SK-N-SH (cell line): ENCODE measurements at regions not wholly inside any gene's neighbourhood (a gene's known extent, or its start where the extent isn't known, plus 50 kb on each side); places are given as distances from the start of the nearest gene placed in this dataset.

Experiments
- EZH2phosphoT487 ChIP-seq: fragments of 200-600 bp; sonication (generic); IDR thresholded peaks from 2 replicates; pipeline ENCODE4 v1.6.1; 2017; ENCODE audit warnings: low read depth, mixed run types, mild to moderate bottlenecking, antibody characterized with exemption, moderate library complexity, borderline replicate concordance
- GATA2 ChIP-seq: sonication (generic); formaldehyde crosslinking; IDR thresholded peaks from 2 replicates; pipeline ENCODE4 v1.5.0; 2020; ENCODE audit warnings: mild to moderate bottlenecking, missing genetic modification reagents
- MEF2A ChIP-seq: IDR thresholded peaks from 2 replicates; pipeline ENCODE4 v1.4.0; 2012; ENCODE audit warnings: low read depth, borderline replicate concordance
- MXI1 ChIP-seq: IDR thresholded peaks from 2 replicates; pipeline ENCODE4 v1.6.1; 2012; ENCODE audit warnings: mild to moderate bottlenecking, low read depth, low read length, improper control_type of control experiment
- POLR2AphosphoS5 ChIP-seq: IDR thresholded peaks from 2 replicates; pipeline ENCODE4 v1.6.1; 2012; ENCODE audit warnings: low read depth, low read length
- RAD21 ChIP-seq: IDR thresholded peaks from 2 replicates; pipeline ENCODE4 v1.6.1; 2012; ENCODE audit warnings: mild to moderate bottlenecking, low read length
- SIN3A ChIP-seq: IDR thresholded peaks from 2 replicates; pipeline ENCODE4 v1.6.1; 2012; ENCODE audit warnings: low read depth, mild to moderate bottlenecking, low read length, moderate library complexity, borderline replicate concordance
- USF2 ChIP-seq: fragments of 150-350 bp; IDR thresholded peaks from 2 replicates; pipeline ENCODE4 v1.6.1; 2017; ENCODE audit warnings: antibody characterized with exemption, low read length, low read depth, borderline replicate concordance
- YY1 ChIP-seq: IDR thresholded peaks from 2 replicates; pipeline ENCODE4 v1.4.0; 2012; ENCODE audit warnings: low read depth, mild to moderate bottlenecking
- TF ChIP-seq, protein P1 (sequence below): fragments of 200-600 bp; sonication (generic); IDR thresholded peaks from 2 replicates; pipeline ENCODE4 v1.6.1; 2017; ENCODE audit warnings: antibody characterized with exemption, mild to moderate bottlenecking, moderate library complexity
- TF ChIP-seq, protein P2 (sequence below): IDR thresholded peaks from 2 replicates; pipeline ENCODE4 v1.6.1; 2012; ENCODE audit warnings: mild to moderate bottlenecking, low read depth, low read length, moderate library complexity
- TF ChIP-seq, protein P3 (sequence below): IDR thresholded peaks from 2 replicates; pipeline ENCODE4 v1.4.0; 2012; ENCODE audit warnings: low read depth, borderline replicate concordance

GRCh38 chr3:109396806-109397205 is 59.5 kb upstream of the DPPA4 start:
- TF ChIP-seq, protein P1, sequence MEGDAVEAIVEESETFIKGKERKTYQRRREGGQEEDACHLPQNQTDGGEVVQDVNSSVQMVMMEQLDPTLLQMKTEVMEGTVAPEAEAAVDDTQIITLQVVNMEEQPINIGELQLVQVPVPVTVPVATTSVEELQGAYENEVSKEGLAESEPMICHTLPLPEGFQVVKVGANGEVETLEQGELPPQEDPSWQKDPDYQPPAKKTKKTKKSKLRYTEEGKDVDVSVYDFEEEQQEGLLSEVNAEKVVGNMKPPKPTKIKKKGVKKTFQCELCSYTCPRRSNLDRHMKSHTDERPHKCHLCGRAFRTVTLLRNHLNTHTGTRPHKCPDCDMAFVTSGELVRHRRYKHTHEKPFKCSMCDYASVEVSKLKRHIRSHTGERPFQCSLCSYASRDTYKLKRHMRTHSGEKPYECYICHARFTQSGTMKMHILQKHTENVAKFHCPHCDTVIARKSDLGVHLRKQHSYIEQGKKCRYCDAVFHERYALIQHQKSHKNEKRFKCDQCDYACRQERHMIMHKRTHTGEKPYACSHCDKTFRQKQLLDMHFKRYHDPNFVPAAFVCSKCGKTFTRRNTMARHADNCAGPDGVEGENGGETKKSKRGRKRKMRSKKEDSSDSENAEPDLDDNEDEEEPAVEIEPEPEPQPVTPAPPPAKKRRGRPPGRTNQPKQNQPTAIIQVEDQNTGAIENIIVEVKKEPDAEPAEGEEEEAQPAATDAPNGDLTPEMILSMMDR = no peak
- no peak for TF ChIP-seq SIN3A
- no peak for TF ChIP-seq MXI1
- no peak for TF ChIP-seq GATA2
- TF ChIP-seq, protein P2, sequence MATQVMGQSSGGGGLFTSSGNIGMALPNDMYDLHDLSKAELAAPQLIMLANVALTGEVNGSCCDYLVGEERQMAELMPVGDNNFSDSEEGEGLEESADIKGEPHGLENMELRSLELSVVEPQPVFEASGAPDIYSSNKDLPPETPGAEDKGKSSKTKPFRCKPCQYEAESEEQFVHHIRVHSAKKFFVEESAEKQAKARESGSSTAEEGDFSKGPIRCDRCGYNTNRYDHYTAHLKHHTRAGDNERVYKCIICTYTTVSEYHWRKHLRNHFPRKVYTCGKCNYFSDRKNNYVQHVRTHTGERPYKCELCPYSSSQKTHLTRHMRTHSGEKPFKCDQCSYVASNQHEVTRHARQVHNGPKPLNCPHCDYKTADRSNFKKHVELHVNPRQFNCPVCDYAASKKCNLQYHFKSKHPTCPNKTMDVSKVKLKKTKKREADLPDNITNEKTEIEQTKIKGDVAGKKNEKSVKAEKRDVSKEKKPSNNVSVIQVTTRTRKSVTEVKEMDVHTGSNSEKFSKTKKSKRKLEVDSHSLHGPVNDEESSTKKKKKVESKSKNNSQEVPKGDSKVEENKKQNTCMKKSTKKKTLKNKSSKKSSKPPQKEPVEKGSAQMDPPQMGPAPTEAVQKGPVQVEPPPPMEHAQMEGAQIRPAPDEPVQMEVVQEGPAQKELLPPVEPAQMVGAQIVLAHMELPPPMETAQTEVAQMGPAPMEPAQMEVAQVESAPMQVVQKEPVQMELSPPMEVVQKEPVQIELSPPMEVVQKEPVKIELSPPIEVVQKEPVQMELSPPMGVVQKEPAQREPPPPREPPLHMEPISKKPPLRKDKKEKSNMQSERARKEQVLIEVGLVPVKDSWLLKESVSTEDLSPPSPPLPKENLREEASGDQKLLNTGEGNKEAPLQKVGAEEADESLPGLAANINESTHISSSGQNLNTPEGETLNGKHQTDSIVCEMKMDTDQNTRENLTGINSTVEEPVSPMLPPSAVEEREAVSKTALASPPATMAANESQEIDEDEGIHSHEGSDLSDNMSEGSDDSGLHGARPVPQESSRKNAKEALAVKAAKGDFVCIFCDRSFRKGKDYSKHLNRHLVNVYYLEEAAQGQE = no peak
- TF ChIP-seq, protein P3, sequence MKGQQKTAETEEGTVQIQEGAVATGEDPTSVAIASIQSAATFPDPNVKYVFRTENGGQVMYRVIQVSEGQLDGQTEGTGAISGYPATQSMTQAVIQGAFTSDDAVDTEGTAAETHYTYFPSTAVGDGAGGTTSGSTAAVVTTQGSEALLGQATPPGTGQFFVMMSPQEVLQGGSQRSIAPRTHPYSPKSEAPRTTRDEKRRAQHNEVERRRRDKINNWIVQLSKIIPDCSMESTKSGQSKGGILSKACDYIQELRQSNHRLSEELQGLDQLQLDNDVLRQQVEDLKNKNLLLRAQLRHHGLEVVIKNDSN = no peak
- no peak for TF ChIP-seq USF2
- TF ChIP-seq YY1 = no peak
- no peak for TF ChIP-seq MEF2A
- no peak for TF ChIP-seq POLR2AphosphoS5
- no peak for TF ChIP-seq RAD21
- no peak for TF ChIP-seq EZH2phosphoT487
